Activated CD4-positive, alpha-beta T cell treated with anti-CD3 and anti-CD28 coated beads, Interleukin-2, Interleukin-4, amounts not matched to agents 100 ng/mL and 50 ng/mL, durations not matched to agents 16 hours and 8 hours (primary cell): ENCODE measurements at regions not wholly inside any gene's neighbourhood (a gene's known extent, or its start where the extent isn't known, plus 50 kb on each side); places are given as distances from the start of the nearest gene placed in this dataset.
A peak's percentile ranks its signal among the peaks of the same experiment; 100 is the strongest.

Experiments
- DNase-seq: peaks from one replicate; pipeline ENCODE4 v3.0.0-alpha.2; 2020; ENCODE audit warnings: low spot score

DNA sequence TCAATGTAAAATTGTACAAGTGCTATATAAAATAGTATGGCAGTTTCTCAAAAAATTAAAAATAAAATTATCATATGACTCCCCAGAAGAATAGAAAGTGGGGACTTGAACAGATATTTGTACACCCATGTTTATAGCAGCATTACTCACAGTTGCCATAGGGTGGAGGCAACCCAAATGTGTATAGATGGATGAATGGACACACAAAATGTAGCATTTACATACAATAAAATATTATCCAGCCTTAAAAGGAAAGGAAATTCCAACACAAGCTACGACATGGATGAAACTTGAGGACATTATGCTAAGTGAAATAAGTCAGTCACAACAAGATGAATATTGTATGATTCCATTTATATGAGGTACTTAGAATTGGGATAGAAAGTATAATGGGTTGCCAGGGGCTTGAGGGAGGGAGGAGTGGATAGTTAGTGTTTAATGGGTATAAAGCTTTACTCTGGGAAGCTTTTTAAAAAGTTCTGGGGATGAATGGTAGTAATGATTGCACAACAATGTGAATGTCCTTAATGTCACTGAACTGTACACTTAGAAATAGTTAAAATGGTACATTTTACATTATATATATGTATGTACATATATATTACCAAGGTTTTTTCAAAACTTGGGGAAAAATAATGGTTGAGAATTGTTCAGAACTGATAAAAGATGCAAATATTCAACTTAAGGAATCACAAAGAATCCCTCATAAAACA lies 53.0 kb upstream of the ADORA3 start:
- peak; percentile 2 for DNase-seq

DNA sequence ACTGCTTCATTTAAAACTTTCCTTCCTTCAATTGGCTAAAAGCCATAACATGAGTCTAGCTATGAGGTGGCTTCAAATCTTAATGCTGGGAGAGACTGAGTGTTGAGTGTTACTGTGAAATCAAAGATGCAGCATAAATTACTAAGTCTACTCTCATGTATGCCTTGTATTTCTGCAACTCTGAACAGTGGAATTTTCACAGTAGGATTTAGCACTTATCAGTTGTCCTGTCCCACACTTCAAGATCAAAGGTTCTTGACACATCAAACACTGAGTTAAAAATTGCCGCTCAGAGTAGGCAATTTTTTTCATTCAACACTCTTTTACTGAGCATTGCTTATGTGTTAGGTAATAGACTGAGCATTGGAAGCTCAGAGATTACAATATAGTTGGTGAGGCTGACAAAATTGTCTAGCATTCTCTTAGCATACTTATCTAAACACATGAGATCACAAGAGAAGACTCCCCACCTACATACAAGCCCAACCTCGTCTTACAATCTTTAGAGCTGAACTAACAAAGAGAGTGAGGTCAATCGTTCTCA lies 56.4 kb upstream of the ADORA3 start:
- no peak for DNase-seq

DNA sequence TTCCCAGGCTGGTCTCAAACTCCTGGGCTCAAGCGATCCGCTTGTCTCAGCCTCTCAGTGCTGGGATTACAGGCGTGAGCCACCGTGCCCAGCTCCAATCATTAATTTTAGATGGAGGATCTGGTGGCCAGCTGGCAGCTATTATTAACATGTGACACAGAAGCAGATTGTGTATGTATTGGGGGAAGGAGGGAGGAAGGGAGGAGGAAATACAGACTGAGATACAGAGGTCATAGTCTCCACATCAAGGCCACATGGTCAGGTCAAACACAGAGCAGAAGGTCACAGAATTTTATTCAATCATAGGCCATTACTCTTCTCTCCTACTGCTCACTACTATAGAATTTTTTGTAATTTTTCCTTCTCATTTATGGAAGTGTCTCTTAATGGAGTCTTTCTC lies 57.9 kb upstream of the ADORA3 start:
- DNase-seq: no peak

GRCh38 chr1:111563619-111564018 lies 56.0 kb upstream of the RAP1A start:
- DNase-seq: no peak

DNA sequence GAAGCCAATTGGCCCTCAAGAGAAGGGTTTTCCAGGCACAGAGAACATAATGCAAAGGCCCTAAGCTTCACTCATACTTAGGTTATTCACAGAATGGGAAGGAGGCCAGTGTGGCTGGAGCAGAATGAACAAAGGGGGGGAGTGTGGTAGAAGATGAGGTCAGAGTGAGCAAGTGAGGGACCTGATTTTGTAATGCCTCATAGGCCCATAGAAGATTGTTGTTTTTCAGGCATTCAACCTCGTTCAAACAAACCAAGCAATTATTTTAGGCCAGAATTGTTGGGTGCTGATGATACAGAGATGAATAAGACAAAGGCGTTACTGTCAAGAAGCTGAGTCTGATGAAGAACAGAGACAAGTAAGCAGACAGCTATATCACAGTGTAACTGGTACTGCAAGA lies 54.5 kb upstream of the RAP1A start:
- DNase-seq: no peak

- DNase-seq: no peak
Measured at GRCh38 chr1:111565968-111566367, 53.6 kb upstream of the RAP1A start.

GRCh38 chr1:111568160-111568647 lies 51.4 kb upstream of the RAP1A start:
- DNase-seq: no peak
